PFSK-1 (cell line): ENCODE measurements at regions not wholly inside any gene's neighbourhood (a gene's known extent, or its start where the extent isn't known, plus 50 kb on each side); places are given as distances from the start of the nearest gene placed in this dataset.

ENCODE experiments used
- FOXP2 ChIP-seq: optimal IDR thresholded peaks from 2 replicates; pipeline ENCODE3; 2011; ENCODE audit warnings: borderline replicate concordance, control low read depth, inconsistent platforms; ENCODE audit not compliant: insufficient read depth; ENCODE audit errors: extremely low read length, extremely low read depth
- POLR2AphosphoS5 ChIP-seq: IDR thresholded peaks from 2 replicates; pipeline ENCODE4 v1.6.1; 2012; ENCODE audit warnings: low read depth, mild to moderate bottlenecking, control low read depth, low read length, moderate library complexity
- REST ChIP-seq, 2 experiments: IDR thresholded peaks; 2 replicates each; pipeline versions ENCODE4 v1.6.1 to v1.8.0; 2011 to 2012; ENCODE audit warnings: low read depth in 2 of 2, low read length in 2 of 2, control low read depth in 1 of 2, inconsistent platforms in 1 of 2, mild to moderate bottlenecking in 1 of 2, moderate library complexity in 1 of 2; ENCODE audit not compliant: insufficient read depth in 1 of 2
- SIN3A ChIP-seq: IDR thresholded peaks from 2 replicates; pipeline ENCODE4 v1.6.1; 2012; ENCODE audit warnings: mild to moderate bottlenecking, low read length, moderate library complexity, borderline replicate concordance; ENCODE audit not compliant: insufficient read depth
- TAF1 ChIP-seq: IDR thresholded peaks from 2 replicates; pipeline ENCODE4 v1.6.1; 2012; ENCODE audit warnings: low read length, control low read depth, borderline replicate concordance; ENCODE audit not compliant: insufficient read depth

GRCh38 chr12:30450872-30451271, 244.8 kb downstream of the IPO8 start:
- no peak for TF ChIP-seq POLR2AphosphoS5
- TF ChIP-seq FOXP2, result no peak
- no peak for TF ChIP-seq TAF1
- no peak for TF ChIP-seq SIN3A
- TF ChIP-seq REST (IDR thresholded peaks at IDR 0.05; ENCODE audit: insufficient read depth in 1 of 2, low read depth in 2 of 2, low read length in 2 of 2), result no peak

GRCh38 chr12:30450226-30450625, 245.4 kb downstream of the IPO8 start:
- TF ChIP-seq FOXP2 (no peak), REST (IDR thresholded peaks at IDR 0.05; ENCODE audit: insufficient read depth in 1 of 2, low read depth in 2 of 2, low read length in 2 of 2) (no peak), POLR2AphosphoS5 (no peak), TAF1 (no peak), SIN3A (no peak)

GRCh38 chr12:30448038-30448437, 247.6 kb downstream of the IPO8 start:
- TF ChIP-seq POLR2AphosphoS5, result no peak
- no peak for TF ChIP-seq SIN3A
- no peak for TF ChIP-seq FOXP2
- TF ChIP-seq REST (IDR thresholded peaks at IDR 0.05; ENCODE audit: insufficient read depth in 1 of 2, low read depth in 2 of 2, low read length in 2 of 2), result no peak

- no peak for TF ChIP-seq SIN3A
- no peak for TF ChIP-seq TAF1
- TF ChIP-seq REST (IDR thresholded peaks at IDR 0.05; ENCODE audit: insufficient read depth in 1 of 2, low read depth in 2 of 2, low read length in 2 of 2), result no peak
- no peak for TF ChIP-seq POLR2AphosphoS5
- TF ChIP-seq FOXP2, result no peak
Observed at GRCh38 chr12:30447061-30447750, 248.5 kb downstream of the IPO8 start.
